ENCODE measurements at regions not wholly inside any gene's neighbourhood (a gene's known extent, or its start where the extent isn't known, plus 50 kb on each side); places are given as distances from the start of the nearest gene placed in this dataset.

GRCh38 chr21:36235058-36235582, 78.5 kb downstream of the DOP1B start:
- peak; percentile 6 for DNase-seq
- Mint-ChIP-seq H3K9me3 (ENCODE audit: low read depth, unreplicated experiment) (no peaks in the 10 kb centered on the region), H3K4me1 (ENCODE audit: low read depth, unreplicated experiment) (peaks cover 17% of the 10 kb centered on the region), H3K27ac (ENCODE audit: unreplicated experiment) (no peak overlapping the region), H3K4me3 (ENCODE audit: low read depth, unreplicated experiment) (no peak overlapping the region), H3K27me3 (ENCODE audit: unreplicated experiment) (no peaks in the 10 kb centered on the region), H3K36me3 (ENCODE audit: insufficient read depth, unreplicated experiment) (no peaks in the 10 kb centered on the region)
- CTCF ChIA-PET = no interaction called here
- intact Hi-C loops (cut with micrococcal nuclease; ENCODE audit: unreplicated experiment) = no loop called here
- no peak for TF ChIP-seq CTCF (IDR thresholded peaks at IDR 0.05; ENCODE audit: unreplicated experiment)
- BruUV-seq (replicated peaks) = no TSS peak

- Mint-ChIP-seq H3K36me3 (ENCODE audit: insufficient read depth, unreplicated experiment) (no peaks in the 10 kb centered on the region), H3K27me3 (ENCODE audit: unreplicated experiment) (no peaks in the 10 kb centered on the region), H3K4me3 (ENCODE audit: low read depth, unreplicated experiment) (no peak overlapping the region), H3K9me3 (ENCODE audit: low read depth, unreplicated experiment) (no peaks in the 10 kb centered on the region), H3K4me1 (ENCODE audit: low read depth, unreplicated experiment) (peaks cover 17% of the 10 kb centered on the region), H3K27ac (ENCODE audit: unreplicated experiment) (no peak overlapping the region)
- CTCF ChIA-PET = no interaction called here
- no peak for DNase-seq
- no peak for TF ChIP-seq CTCF (IDR thresholded peaks at IDR 0.05; ENCODE audit: unreplicated experiment)
- no TSS peak for BruUV-seq (replicated peaks)
- intact Hi-C loops (cut with micrococcal nuclease; ENCODE audit: unreplicated experiment) = no loop called here
Measured at GRCh38 chr21:36236052-36236730, 79.6 kb downstream of the DOP1B start.

GRCh38 chr21:36237441-36237840, 80.8 kb downstream of the DOP1B start:
- Mint-ChIP-seq H3K27ac (ENCODE audit: unreplicated experiment) (no peak overlapping the region), H3K4me1 (ENCODE audit: low read depth, unreplicated experiment) (peaks cover 17% of the 10 kb centered on the region), H3K9me3 (ENCODE audit: low read depth, unreplicated experiment) (no peaks in the 10 kb centered on the region), H3K36me3 (ENCODE audit: insufficient read depth, unreplicated experiment) (no peaks in the 10 kb centered on the region), H3K27me3 (ENCODE audit: unreplicated experiment) (no peaks in the 10 kb centered on the region), H3K4me3 (ENCODE audit: low read depth, unreplicated experiment) (no peak overlapping the region)
- no peak for TF ChIP-seq CTCF (IDR thresholded peaks at IDR 0.05; ENCODE audit: unreplicated experiment)
- CTCF ChIA-PET = no interaction called here
- BruUV-seq (replicated peaks) = no TSS peak
- no peak for DNase-seq
- intact Hi-C loops (cut with micrococcal nuclease; ENCODE audit: unreplicated experiment) = no loop called here

GRCh38 chr21:36239585-36239984, 80.4 kb upstream of the MORC3 start:
- intact Hi-C loops (cut with micrococcal nuclease; ENCODE audit: unreplicated experiment) = no loop called here
- Mint-ChIP-seq H3K27ac (ENCODE audit: unreplicated experiment) (no peak overlapping the region), H3K27me3 (ENCODE audit: unreplicated experiment) (no peaks in the 10 kb centered on the region), H3K4me3 (ENCODE audit: low read depth, unreplicated experiment) (no peak overlapping the region), H3K4me1 (ENCODE audit: low read depth, unreplicated experiment) (peaks cover 8% of the 10 kb centered on the region), H3K36me3 (ENCODE audit: insufficient read depth, unreplicated experiment) (no peaks in the 10 kb centered on the region), H3K9me3 (ENCODE audit: low read depth, unreplicated experiment) (no peaks in the 10 kb centered on the region)
- no peak for TF ChIP-seq CTCF (IDR thresholded peaks at IDR 0.05; ENCODE audit: unreplicated experiment)
- CTCF ChIA-PET = no interaction called here
- DNase-seq = no peak
- BruUV-seq (replicated peaks) = no TSS peak

Data from Calu3 (cell line).